ENCODE measurements at regions not wholly inside any gene's neighbourhood (a gene's known extent, or its start where the extent isn't known, plus 50 kb on each side); places are given as distances from the start of the nearest gene placed in this dataset.

DNA sequence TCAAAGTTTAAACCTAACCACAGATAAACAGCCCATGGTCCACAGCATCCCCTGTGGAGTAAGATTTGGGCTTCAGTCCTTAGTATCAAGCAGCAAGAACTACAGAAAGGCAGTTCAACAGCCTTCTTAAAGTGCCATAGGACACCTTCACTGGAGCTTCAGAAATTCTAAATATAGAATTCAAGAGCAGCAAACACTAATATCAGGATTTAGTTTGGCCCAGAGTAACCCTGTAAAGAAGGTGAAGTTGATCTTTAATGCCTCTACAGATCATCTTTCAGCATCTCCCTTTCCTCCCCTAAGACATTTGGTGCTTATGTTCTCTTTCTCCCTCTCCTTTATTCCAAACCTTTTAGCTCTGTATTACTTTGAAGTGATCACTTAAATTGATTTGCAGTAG, 59.5 kb upstream of the ARHGAP5 start:
- DNase-seq, result no peak
- Mint-ChIP-seq H3K4me1 (ENCODE audit: low read depth in 2 of 2) (peaks cover 0 to 3% of the 10 kb centered on the region in 2 donors), H3K36me3 (ENCODE audit: insufficient read depth) (no peaks in the 10 kb centered on the region), H3K9me3 (no peaks in the 10 kb centered on the region), H3K27ac (no peak overlapping the region), H3K4me3 (no peak overlapping the region), H3K27me3 (peaks cover 17 to 48% of the 10 kb centered on the region in 2 donors)
- ATAC-seq (replicated peaks), result no peak

DNA sequence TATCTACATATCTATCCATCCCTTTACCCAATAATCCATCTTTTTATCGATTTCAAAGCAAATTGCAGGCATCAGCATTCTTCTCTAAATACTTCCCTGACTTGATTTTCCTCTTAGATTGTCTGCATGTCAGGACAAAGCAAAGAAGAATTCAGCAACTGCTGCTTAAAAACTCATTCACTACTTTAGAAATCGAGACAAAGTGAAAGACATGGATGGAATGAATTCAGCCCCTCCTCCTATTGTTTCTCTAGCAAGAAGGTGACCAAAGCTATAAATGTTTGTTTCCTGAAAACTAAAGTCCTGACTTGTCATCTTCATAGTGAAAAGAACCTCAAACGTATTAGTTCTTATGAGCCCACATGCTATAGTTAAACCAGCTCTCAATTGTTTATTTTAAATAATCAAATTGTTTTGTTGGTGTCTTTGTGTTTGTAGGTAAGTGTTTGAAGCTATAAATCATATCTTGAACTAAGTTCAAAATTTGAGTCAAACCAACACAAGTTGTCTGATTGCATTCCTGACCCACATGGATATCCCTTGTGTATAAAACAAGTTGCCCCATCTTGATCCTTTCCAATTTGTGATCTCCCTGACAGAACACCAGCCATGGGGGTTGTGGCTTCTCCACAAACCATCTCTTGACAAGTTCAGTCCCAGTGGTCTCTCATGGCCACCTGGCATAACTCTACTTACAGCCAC, 58.6 kb upstream of the ARHGAP5 start:
- Mint-ChIP-seq H3K4me3 (no peak overlapping the region), H3K4me1 (ENCODE audit: low read depth in 2 of 2) (peaks cover 0 to 3% of the 10 kb centered on the region in 2 donors), H3K36me3 (ENCODE audit: insufficient read depth) (no peaks in the 10 kb centered on the region), H3K9me3 (no peaks in the 10 kb centered on the region), H3K27ac (no peak overlapping the region), H3K27me3 (peaks cover 11 to 39% of the 10 kb centered on the region in 2 donors)
- DNase-seq (no peak), ATAC-seq (replicated peaks) (no peak)

GRCh38 chr14:32019276-32019675, 57.8 kb upstream of the ARHGAP5 start:
- Mint-ChIP-seq H3K27ac (no peak overlapping the region), H3K27me3 (peaks cover 11 to 33% of the 10 kb centered on the region in 2 donors), H3K9me3 (no peaks in the 10 kb centered on the region), H3K4me3 (no peak overlapping the region), H3K4me1 (ENCODE audit: low read depth in 2 of 2) (peaks cover 0 to 3% of the 10 kb centered on the region in 2 donors), H3K36me3 (ENCODE audit: insufficient read depth) (no peaks in the 10 kb centered on the region)
- DNase-seq, result no peak
- no peak for ATAC-seq (replicated peaks)

GRCh38 chr14:32020882-32021281, 56.2 kb upstream of the ARHGAP5 start:
- Mint-ChIP-seq H3K36me3 (ENCODE audit: insufficient read depth) (no peaks in the 10 kb centered on the region), H3K4me3 (no peak overlapping the region), H3K4me1 (ENCODE audit: low read depth in 2 of 2) (peaks cover 0 to 3% of the 10 kb centered on the region in 2 donors), H3K27ac (no peak overlapping the region), H3K9me3 (no peaks in the 10 kb centered on the region), H3K27me3 (peaks cover 18 to 38% of the 10 kb centered on the region in 2 donors)
- ATAC-seq (replicated peaks) (no peak), DNase-seq (no peak)

GRCh38 chr14:32021341-32021740, 55.8 kb upstream of the ARHGAP5 start:
- Mint-ChIP-seq H3K9me3 (no peaks in the 10 kb centered on the region), H3K4me1 (ENCODE audit: low read depth in 2 of 2) (peaks cover 0 to 3% of the 10 kb centered on the region in 2 donors), H3K27me3 (peaks cover 21 to 38% of the 10 kb centered on the region in 2 donors), H3K27ac (no peak overlapping the region), H3K4me3 (no peak overlapping the region), H3K36me3 (ENCODE audit: insufficient read depth) (no peaks in the 10 kb centered on the region)
- DNase-seq, result no peak
- ATAC-seq (replicated peaks), result no peak

DNA sequence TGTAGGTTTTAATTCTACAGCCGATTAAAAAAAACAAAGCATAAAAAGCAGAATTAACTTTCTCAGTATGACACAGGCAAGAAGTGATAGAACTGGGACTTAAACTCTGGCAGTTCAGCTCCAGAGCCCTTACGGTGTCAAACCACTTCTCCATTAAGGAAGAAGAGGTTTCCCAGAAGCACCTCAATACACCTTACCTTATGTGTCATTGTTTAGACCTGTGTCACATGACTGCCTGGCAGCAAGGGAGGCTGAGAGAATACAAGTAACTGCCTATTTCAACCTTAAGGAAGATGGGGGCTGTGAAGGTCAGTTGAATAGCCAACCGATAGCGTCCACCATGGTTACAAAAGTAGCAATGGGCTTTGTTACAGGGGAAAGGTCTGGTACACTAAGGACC, 54.6 kb upstream of the ARHGAP5 start:
- H3K9me3 Mint-ChIP-seq, result no peaks in the 10 kb centered on the region
- no peaks in the 10 kb centered on the region for H3K36me3 Mint-ChIP-seq (ENCODE audit: insufficient read depth)
- H3K27ac Mint-ChIP-seq, result no peak overlapping the region
- no peak for DNase-seq
- peaks cover 21 to 43% of the 10 kb centered on the region in 2 donors for H3K27me3 Mint-ChIP-seq
- ATAC-seq (replicated peaks), result no peak
- H3K4me1 Mint-ChIP-seq (ENCODE audit: low read depth in 2 of 2), result peaks cover 0 to 3% of the 10 kb centered on the region in 2 donors
- H3K4me3 Mint-ChIP-seq, result no peak overlapping the region

- H3K9me3 Mint-ChIP-seq, result no peaks in the 10 kb centered on the region
- no peak for DNase-seq
- no peak overlapping the region for H3K27ac Mint-ChIP-seq
- ATAC-seq (replicated peaks), result no peak
- H3K27me3 Mint-ChIP-seq, result peaks cover 21 to 44% of the 10 kb centered on the region in 2 donors
- H3K36me3 Mint-ChIP-seq (ENCODE audit: insufficient read depth), result no peaks in the 10 kb centered on the region
- H3K4me1 Mint-ChIP-seq (ENCODE audit: low read depth in 2 of 2), result peaks cover 0 to 3% of the 10 kb centered on the region in 2 donors
- no peak overlapping the region for H3K4me3 Mint-ChIP-seq
These were observed 54.1 kb upstream of the ARHGAP5 start for GRCh38 chr14:32022938-32023466.

DNA sequence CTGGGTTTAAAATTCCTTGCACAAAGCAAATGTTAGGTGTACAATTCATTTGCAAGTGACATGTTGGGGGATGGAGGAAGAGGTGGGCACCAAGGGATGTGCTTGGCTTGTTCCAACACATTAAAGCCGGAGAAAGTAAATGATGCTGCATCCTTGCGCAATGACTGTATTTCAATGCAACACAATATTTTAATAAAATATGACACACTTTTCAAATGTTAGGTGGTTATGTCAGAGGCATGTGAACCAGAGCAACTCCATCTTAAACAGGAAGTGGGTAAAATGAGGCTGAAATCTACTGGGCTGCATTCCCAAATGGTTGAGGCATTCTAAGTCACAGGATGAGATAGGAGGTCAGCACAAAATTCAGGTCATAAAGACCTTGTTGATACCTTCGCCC, 53.6 kb upstream of the ARHGAP5 start:
- peaks cover 21 to 44% of the 10 kb centered on the region in 2 donors for H3K27me3 Mint-ChIP-seq
- no peaks in the 10 kb centered on the region for H3K9me3 Mint-ChIP-seq
- H3K27ac Mint-ChIP-seq, result no peak overlapping the region
- no peak for DNase-seq
- ATAC-seq (replicated peaks), result no peak
- H3K4me3 Mint-ChIP-seq, result no peak overlapping the region
- H3K4me1 Mint-ChIP-seq (ENCODE audit: low read depth in 2 of 2), result peaks cover 0 to 3% of the 10 kb centered on the region in 2 donors
- no peaks in the 10 kb centered on the region for H3K36me3 Mint-ChIP-seq (ENCODE audit: insufficient read depth)

- no peak for ATAC-seq (replicated peaks)
- no peak overlapping the region for H3K27ac Mint-ChIP-seq
- no peak for DNase-seq
- H3K9me3 Mint-ChIP-seq, result no peaks in the 10 kb centered on the region
- H3K4me3 Mint-ChIP-seq, result no peak overlapping the region
- no peaks in the 10 kb centered on the region for H3K36me3 Mint-ChIP-seq (ENCODE audit: insufficient read depth)
- H3K4me1 Mint-ChIP-seq (ENCODE audit: low read depth in 2 of 2), result no peaks in the 10 kb centered on the region
- H3K27me3 Mint-ChIP-seq, result peaks cover 15 to 38% of the 10 kb centered on the region in 2 donors
These were observed 49.7 kb upstream of the ARHGAP5 start for GRCh38 chr14:32027255-32027939.

Data from effector memory CD8-positive, alpha-beta T cell (primary cell).